Stimulated activated CD4-positive, alpha-beta T cell treated with anti-CD3 and anti-CD28 coated beads, Interleukin-15, amount 100 ng/mL, for 1 hour (primary cell): ENCODE measurements at regions not wholly inside any gene's neighbourhood (a gene's known extent, or its start where the extent isn't known, plus 50 kb on each side); places are given as distances from the start of the nearest gene placed in this dataset.
"Not testable (repeated sequence)": the region's sequence is repeated elsewhere in the genome, so short reads cannot be mapped to it uniquely, and the experiment has no call there.

Source experiments
- DNase-seq, 2 donors: peaks; one replicate each; pipeline ENCODE4 v3.0.0-alpha.2; 2020; ENCODE audit warnings: low read depth in 1 of 2, low spot score in 1 of 2

DNA sequence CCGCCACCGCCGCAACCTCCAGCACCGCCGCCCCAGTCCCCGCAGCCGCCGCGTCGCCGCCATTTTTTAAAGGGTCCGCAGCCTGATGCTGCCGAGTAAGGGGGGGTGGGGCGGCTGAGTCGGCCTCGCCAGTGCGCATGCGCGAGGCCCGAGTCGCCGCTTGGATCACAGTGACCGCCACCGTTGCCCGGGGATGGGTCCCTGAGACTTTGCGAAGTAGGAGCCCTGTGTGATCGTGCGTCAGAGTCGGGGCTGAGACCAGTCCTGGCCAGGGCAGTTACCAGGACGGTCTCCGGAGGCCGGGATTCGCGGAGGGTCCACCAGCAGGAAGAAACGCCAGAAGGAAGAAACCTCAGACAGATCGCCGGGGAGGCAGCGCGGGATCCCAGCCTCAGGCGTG, 1421.7 kb upstream of the PCDH10 start:
- not testable (repeated sequence) for DNase-seq

GRCh38 chr4:131729205-131729604, 1419.9 kb upstream of the PCDH10 start:
- DNase-seq = not testable (repeated sequence)

DNA sequence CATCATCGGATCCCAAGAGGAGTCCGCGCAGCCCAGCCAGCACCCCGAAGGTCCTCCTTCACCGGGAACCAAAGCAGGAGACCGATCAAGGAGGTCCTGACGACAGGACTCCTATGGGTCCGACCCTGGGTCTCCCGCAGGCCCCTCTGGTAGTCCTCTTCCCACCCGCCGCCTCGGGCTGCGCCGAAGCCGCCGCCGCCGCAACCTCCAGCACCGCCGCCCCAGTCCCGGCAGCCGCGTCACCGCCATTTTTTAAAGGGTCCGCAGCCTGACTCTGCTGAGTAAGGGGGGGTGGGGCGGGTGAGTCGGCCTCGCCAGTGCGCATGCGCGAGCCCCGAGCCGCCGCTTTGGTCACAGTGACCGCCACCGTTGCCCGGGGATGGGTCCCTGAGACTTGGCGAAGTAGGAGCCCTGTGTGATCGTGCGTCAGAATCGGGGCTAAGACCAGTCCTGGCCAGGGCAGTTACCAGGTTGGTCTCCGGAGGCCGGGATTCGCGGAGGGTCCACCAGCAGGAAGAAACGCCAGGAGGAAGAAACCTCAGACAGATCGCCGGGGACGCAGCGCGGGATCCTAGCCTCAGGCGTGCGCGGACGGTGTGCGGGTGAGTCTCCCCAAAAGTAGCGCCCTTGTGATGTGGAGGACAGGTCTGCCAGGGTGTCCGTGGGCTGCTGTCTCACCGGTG, 1419.2 kb upstream of the PCDH10 start:
- DNase-seq = not testable (repeated sequence)

- DNase-seq = not testable (repeated sequence)
These were observed 1418.5 kb upstream of the PCDH10 start for GRCh38 chr4:131730574-131730973.

DNA sequence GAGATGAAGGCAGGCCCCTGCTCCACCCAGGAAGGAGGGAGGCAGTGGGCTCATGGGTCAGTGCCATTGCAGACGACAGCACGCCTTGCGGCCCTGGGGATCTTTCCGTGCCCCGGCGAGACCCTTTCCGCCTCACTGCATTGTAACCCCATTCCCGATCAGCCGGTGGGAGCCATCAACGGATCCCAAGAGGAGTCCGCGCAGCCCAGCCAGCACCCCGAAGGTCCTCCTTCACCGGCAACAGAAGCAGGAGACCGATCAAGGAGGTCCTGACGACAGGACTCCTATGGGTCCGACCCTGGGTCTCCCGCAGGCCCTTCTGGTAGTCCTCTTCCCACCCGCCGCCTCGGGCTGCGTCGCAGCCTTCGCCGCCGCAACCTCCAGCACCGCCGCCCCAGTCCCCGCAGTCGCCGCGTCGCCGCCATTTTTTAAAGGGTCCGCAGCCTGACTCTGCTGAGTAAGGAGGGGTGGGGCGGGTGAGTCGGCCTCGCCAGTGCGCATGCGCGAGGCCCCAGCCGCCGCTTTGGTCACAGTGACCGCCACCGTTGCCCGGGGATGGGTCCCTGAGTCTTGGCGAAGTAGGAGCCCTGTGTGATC, 1417.0 kb upstream of the PCDH10 start:
- DNase-seq = not testable (repeated sequence)

DNA sequence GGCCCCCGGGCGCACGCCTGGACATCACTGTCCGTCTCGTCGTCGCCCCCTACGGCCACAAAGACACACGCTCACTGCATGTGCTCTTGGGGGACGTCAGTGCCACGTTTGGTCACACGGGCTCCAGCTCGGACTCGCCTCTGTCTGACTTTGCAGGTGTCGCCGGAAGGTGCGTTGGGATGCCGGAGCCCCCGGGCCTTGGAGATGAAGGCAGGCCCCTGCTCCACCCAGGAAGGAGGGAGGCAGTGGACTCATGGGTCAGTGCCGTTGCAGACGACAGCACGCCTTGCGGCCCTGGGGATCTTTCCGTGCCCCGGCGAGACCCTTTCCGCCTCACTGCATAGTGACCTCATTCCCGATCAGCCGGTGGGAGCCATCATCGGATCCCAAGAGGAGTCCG, 1414.8 kb upstream of the PCDH10 start:
- not testable (repeated sequence) for DNase-seq

DNA sequence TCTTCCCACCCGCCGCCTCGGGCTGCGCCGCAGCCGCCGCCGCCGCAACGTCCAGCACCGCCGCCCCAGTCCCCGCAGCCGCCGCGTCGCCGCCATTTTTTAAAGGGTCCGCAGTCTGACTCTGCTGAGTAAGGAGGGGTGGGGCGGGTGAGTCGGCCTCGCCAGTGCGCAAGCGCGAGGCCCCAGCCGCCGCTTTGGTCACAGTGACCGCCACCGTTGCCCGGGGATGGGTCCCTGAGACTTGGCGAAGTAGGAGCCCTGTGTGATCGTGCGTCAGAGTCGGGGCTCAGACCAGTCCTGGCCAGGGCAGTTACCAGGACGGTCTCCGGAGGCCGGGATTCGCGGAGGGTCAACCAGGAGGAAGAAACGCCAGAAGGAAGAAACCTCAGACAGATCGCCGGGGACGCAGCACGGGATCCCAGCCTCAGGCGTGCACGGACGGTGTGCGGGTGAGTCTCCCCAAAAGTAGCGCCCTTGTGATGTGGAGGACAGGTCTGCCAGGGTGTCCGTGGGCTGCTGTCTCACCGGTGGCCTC, 1414.2 kb upstream of the PCDH10 start:
- DNase-seq = not testable (repeated sequence)

GRCh38 chr4:131738991-131739390, 1410.1 kb upstream of the PCDH10 start:
- not testable (repeated sequence) for DNase-seq

- not testable (repeated sequence) for DNase-seq
These were observed 1407.3 kb upstream of the PCDH10 start for GRCh38 chr4:131741836-131742235.

- not testable (repeated sequence) for DNase-seq
These were observed 1406.4 kb upstream of the PCDH10 start for GRCh38 chr4:131742536-131743205.

DNA sequence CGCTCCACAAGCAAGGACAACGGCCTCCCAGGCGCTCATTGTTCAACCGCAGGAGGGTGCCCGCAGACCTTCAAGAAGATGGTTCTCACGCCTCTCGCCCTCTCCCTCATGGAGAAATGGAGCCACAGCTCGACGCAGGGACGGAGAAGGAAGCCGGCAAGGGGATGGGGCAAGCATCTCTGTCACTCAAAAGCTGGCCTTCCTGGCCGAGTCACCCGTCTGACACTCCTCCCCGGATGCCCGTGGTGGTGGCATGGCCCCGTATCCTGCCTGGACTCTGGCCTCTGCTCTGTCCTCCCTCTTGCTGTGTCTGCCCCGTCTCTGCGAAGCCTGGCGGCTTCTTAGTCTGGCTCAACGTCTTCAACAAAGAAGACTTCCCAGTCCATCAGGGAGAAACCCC, 1405.7 kb upstream of the PCDH10 start:
- DNase-seq = not testable (repeated sequence)

DNA sequence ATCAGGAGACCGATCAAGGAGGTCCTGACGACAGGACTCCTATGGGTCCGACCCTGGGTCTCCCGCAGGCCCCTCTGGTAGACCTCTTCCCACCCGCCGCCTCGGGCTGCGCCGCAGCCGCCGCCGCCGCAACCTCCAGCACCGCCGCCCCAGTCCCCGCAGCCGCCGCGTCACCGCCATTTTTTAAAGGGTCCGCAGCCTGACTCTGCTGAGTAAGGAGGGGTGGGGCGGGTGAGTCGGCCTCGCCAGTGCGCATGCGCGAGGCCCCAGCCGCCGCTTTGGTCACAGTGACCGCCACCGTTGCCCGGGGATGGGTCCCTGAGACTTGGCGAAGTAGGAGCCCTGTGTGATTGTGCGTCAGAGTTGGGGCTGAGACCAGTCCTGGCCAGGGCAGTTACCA, 1401.9 kb upstream of the PCDH10 start:
- DNase-seq = not testable (repeated sequence)

GRCh38 chr4:131749224-131749623, 1399.9 kb upstream of the PCDH10 start:
- not testable (repeated sequence) for DNase-seq

DNA sequence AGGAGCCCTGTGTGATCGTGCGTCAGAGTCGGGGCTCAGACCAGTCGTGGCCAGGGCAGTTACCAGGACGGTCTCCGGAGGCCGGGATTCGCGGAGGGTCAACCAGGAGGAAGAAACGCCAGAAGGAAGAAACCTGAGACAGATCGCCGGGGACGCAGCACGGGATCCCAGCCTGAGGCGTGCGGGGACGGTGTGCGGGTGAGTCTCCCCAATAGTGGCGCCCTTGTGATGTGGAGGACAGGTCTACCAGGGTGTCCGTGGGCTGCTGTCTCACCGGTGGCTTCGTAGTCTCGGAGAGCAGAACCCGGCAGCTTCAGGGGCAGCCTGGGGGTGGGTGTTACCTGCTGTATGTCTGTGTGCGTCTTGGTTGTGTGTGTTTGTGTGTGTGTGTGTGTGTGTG, 1399.1 kb upstream of the PCDH10 start:
- DNase-seq = not testable (repeated sequence)

DNA sequence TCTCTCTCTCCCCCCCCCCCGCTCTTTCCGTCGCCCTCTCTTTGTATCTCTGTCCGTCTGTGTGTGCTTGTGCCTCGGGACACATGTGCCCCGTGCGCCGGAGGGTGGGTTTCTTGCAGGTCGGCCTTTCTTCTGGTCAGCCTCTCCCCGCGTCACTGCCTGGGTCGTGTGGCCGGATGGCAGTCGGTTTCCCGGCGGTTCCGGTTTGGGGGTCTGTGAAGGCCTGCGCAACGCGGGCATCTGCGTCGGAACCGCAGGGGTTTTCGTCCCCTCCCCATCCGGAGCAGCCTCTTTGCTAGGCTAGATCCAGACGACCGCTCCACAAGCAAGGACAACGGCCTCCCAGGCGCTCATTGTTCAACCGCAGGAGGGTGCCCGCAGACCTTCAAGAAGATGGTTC, 1398.6 kb upstream of the PCDH10 start:
- not testable (repeated sequence) for DNase-seq

GRCh38 chr4:131762234-131762633, 1386.9 kb upstream of the PCDH10 start:
- DNase-seq = not testable (repeated sequence)

GRCh38 chr4:131764730-131765129, 1384.4 kb upstream of the PCDH10 start:
- DNase-seq = no peak

GRCh38 chr4:131774382-131774781, 1374.7 kb upstream of the PCDH10 start:
- DNase-seq = not testable (repeated sequence)

DNA sequence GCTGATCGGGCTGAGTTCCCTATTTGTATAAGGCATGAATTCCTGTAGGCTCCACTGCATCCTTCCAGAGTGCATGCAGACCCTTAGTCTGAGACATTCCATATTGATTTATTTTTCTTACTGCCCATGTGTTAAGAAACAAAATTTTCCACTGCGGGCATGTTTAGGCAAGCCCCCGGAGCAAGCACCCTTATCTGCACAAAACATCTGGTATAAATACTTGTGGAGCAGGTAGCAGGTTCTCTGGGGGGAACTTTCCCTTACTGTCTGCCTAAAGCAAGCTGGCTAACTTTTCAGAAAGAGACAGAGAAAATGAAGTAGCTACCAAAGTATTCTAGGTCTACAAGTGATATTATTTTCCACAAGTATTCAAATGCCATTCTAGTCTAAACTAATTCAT, 1338.5 kb upstream of the PCDH10 start:
- DNase-seq = not testable (repeated sequence)
